Effector memory CD8-positive, alpha-beta T cell (primary cell): ENCODE measurements at regions not wholly inside any gene's neighbourhood (a gene's known extent, or its start where the extent isn't known, plus 50 kb on each side); places are given as distances from the start of the nearest gene placed in this dataset.
"Not testable (repeated sequence)": the region's sequence is repeated elsewhere in the genome, so short reads cannot be mapped to it uniquely, and the experiment has no call there.

Experiments used
- ATAC-seq: fragments of 150-1000 bp; cut with Tn5 transposase; replicated peaks from 2 replicates; pipeline ENCODE4 v1.10.0; 2021; ENCODE audit warnings: mild to moderate bottlenecking, moderate library complexity
- DNase-seq, 3 experiments: peaks; one replicate each; pipeline ENCODE4 v3.0.0; 2021
- H3K27ac Mint-ChIP-seq, 2 donors: one replicate each; pipeline ENCODE4 v1.8.0; 2022; ENCODE audit warnings: mild to moderate bottlenecking in 2 of 2, mixed read lengths in 2 of 2, moderate library complexity in 2 of 2
- H3K27me3 Mint-ChIP-seq, 2 donors: one replicate each; pipeline ENCODE4 v1.8.0; 2022; ENCODE audit warnings: mixed read lengths in 2 of 2
- H3K36me3 Mint-ChIP-seq: one replicate; pipeline ENCODE4 v1.8.0; 2022; ENCODE audit warnings: mild to moderate bottlenecking, moderate library complexity, mixed read lengths; ENCODE audit not compliant: insufficient read depth
- H3K4me1 Mint-ChIP-seq, 2 donors: one replicate each; pipeline ENCODE4 v1.8.0; 2022; ENCODE audit warnings: low read depth in 2 of 2, mixed read lengths in 2 of 2
- H3K4me3 Mint-ChIP-seq, 2 donors: one replicate each; pipeline ENCODE4 v1.8.0; 2022; ENCODE audit warnings: mild to moderate bottlenecking in 2 of 2, mixed read lengths in 2 of 2, moderate library complexity in 2 of 2
- H3K9me3 Mint-ChIP-seq, 2 donors: one replicate each; pipeline ENCODE4 v1.8.0; 2022; ENCODE audit warnings: mixed read lengths in 2 of 2

DNA sequence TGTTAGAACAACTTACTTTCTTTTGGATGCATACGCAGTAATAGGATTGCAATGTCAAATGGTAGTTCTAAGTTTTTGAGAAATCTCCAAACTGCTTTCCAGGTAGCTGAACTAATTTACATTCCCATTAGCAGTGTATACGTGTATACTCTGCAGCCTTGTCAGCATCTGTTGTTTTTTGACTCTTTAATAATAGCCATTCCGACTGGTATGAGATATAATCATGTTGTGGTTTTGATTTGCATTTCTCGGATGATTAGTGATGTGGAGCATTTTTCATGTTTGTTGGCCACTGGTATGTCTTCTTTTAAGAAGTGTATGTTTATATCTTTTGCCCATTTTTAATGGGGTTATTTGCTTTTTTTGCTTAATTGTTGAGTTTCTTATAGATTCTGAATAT is 76.9 kb upstream of the HNRNPA1L2 start:
- not testable (repeated sequence) for H3K4me3 Mint-ChIP-seq, H3K27me3 Mint-ChIP-seq, H3K4me1 Mint-ChIP-seq, ATAC-seq, H3K36me3 Mint-ChIP-seq, H3K9me3 Mint-ChIP-seq, H3K27ac Mint-ChIP-seq, DNase-seq

DNA sequence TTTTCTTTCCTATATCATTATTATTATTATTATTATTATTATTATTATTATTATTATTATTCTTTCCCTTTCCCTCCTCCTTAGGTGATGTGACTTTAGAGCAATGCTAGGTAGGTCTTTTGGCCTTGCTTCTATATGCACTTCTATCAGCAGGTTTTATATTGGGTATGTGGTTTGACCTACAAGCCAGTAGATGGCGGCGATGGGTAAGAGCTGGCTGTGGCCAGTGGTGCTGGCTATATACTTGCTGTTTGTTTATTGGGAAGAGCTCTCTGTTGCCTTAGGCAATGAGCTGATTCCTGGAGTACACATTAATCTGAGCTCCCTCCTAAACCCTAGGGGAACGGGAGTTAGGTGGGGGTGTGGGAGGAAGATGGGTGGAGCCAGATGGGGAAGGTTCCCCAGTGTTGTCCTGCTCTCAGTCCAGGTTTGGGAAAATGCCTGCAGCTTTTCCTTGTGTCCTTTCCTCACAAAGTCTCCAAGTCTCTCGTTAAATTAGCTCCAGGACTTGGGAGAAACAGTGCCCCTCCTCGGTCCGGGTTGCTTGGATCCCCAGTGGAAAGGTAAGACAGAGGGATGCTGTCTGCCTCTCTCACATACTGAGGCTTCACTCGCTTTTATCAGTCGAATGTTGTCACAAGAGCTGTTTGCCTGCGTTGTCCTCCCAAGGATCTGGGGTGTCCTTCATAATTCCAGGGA is 72.2 kb upstream of the HNRNPA1L2 start:
- H3K4me1 Mint-ChIP-seq, H3K9me3 Mint-ChIP-seq, H3K27me3 Mint-ChIP-seq, H3K4me3 Mint-ChIP-seq, H3K36me3 Mint-ChIP-seq, H3K27ac Mint-ChIP-seq: not testable (repeated sequence)
- ATAC-seq (peak; percentile 64), DNase-seq (peak; percentile 1 to 3 (median 2))

DNA sequence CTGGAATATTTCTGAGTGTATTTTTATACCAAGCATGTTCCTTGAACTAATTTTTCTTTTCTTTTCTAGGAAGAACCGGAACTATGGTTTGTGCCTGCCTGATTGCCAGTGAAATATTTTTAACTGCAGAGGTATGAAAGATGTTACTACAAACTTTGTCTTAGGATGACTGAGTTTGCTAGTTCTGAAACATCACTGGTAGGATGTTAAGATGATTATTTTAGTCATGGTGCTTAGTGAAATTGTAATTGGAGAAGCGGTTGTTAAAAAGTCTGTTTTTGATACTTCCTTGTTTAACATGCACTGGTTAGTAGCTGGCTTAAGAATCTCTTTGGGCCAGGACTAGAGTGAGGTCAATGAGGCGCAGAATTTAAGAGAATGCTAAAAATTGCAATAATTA is 71.1 kb upstream of the HNRNPA1L2 start:
- not testable (repeated sequence) for H3K9me3 Mint-ChIP-seq, H3K27me3 Mint-ChIP-seq, ATAC-seq, H3K36me3 Mint-ChIP-seq, H3K4me1 Mint-ChIP-seq, DNase-seq, H3K4me3 Mint-ChIP-seq, H3K27ac Mint-ChIP-seq

DNA sequence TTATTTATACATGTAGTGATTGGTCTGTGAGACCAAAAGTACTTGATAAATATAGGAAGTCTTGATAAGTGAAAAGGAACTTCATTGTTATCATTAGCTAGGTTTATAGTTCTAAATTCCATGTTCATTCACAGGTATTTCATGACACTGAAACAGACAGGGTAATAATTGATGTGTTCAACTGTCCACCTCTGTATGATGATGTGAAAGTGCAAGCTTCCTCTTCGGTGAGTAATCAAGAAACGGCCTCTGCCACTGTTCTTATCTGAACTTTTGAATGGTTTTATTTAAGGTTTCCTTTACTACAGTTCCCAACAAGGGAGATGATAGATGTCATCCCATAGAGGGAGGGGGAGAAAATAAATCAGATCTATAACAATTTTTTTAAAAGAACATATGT is 59.3 kb upstream of the HNRNPA1L2 start:
- not testable (repeated sequence) for H3K27ac Mint-ChIP-seq

More for the DNA sequence above, 59.3 kb upstream of the HNRNPA1L2 start:
- ATAC-seq, H3K36me3 Mint-ChIP-seq, DNase-seq, H3K27me3 Mint-ChIP-seq, H3K4me1 Mint-ChIP-seq, H3K4me3 Mint-ChIP-seq, H3K9me3 Mint-ChIP-seq: not testable (repeated sequence)
